H1 (cell line): ENCODE measurements at regions not wholly inside any gene's neighbourhood (a gene's known extent, or its start where the extent isn't known, plus 50 kb on each side); places are given as distances from the start of the nearest gene placed in this dataset.

Source experiments
- CTCF ChIA-PET: fragments of 300-600 bp; sonication (Branson Sonifier 250); formaldehyde crosslinking; loops from one replicate; lab custom pipeline; 2021; ENCODE audit not compliant: partially characterized antibody; lab: Charles Lee
- POLR2A ChIA-PET: fragments of 300-600 bp; sonication (Branson Sonifier 250); formaldehyde crosslinking; loops from one replicate; lab custom pipeline; 2021; ENCODE audit warnings: inconsistent platforms; ENCODE audit not compliant: partially characterized antibody; lab: Charles Lee
- DNase-seq, 2 experiments: peaks; one replicate each; pipeline versions ENCODE4 v3.0.0 to v3.0.0-alpha.2; 2010 to 2022; ENCODE audit warnings: low spot score in 2 of 2, low read depth in 1 of 2, mixed read lengths in 1 of 2
- FAIRE-seq: peaks from 2 replicates; lab custom pipeline; 2011; peaks lifted over from hg19 to GRCh38; lab: Jason Lieb, UNC
- H2AFZ ChIP-seq: 2 replicates; pipeline ENCODE4 v1.8.1; 2012; ENCODE audit warnings: low read length, inconsistent platforms
- H2AK5ac ChIP-seq: 2 replicates; pipeline ENCODE4 v1.6.1; 2013; ENCODE audit warnings: low read depth, low read length
- H2BK120ac ChIP-seq: replicated peaks from 2 replicates; pipeline ENCODE3; 2013; ENCODE audit warnings: low read depth, low read length, inconsistent platforms
- H2BK12ac ChIP-seq: 2 replicates; pipeline ENCODE4 v1.6.1; 2013; ENCODE audit warnings: low read depth, low read length
- H2BK15ac ChIP-seq: 2 replicates; pipeline ENCODE4 v1.6.1; 2013; ENCODE audit warnings: low read length
- H2BK20ac ChIP-seq: 2 replicates; pipeline ENCODE4 v1.6.1; 2013; ENCODE audit warnings: low read length
- H2BK5ac ChIP-seq: 2 replicates; pipeline ENCODE4 v1.6.1; 2013; ENCODE audit warnings: low read depth, low read length
- H3K14ac ChIP-seq: 2 replicates; pipeline ENCODE4 v1.6.1; 2013; ENCODE audit warnings: inconsistent platforms; ENCODE audit not compliant: insufficient read length
- H3K18ac ChIP-seq: 2 replicates; pipeline ENCODE4 v1.6.1; 2013; ENCODE audit warnings: low read length; ENCODE audit errors: extremely low read depth
- H3K23ac ChIP-seq: 2 replicates; pipeline ENCODE4 v1.6.1; 2013; ENCODE audit warnings: inconsistent platforms; ENCODE audit not compliant: insufficient read length
- H3K23me2 ChIP-seq: 2 replicates; pipeline ENCODE4 v1.6.1; 2013; ENCODE audit warnings: low read depth, low read length
- H3K27ac ChIP-seq: 2 replicates; pipeline ENCODE4 v1.6.1; 2011; ENCODE audit warnings: low read depth, low read length, inconsistent platforms
- H3K27me3 ChIP-seq, 4 experiments: replicated peaks in 1 of 4; 1 replicate in 1 of 4; 2 replicates in 3 of 4; pipeline versions ENCODE4 v1.6.1 to v1.8.1; 2011 to 2013; ENCODE audit warnings: low read length in 3 of 4, mild to moderate bottlenecking in 3 of 4, inconsistent platforms in 2 of 4, mixed read lengths in 2 of 4, moderate library complexity in 1 of 4; ENCODE audit not compliant: control insufficient read depth in 3 of 4, insufficient read depth in 3 of 4; ENCODE audit errors: extremely low read depth in 1 of 4
- H3K36me3 ChIP-seq, 4 experiments: 2 replicates each; pipeline versions ENCODE4 v1.6.1 to v1.8.1; 2011 to 2013; ENCODE audit warnings: mild to moderate bottlenecking in 4 of 4, low read length in 3 of 4, moderate library complexity in 2 of 4, control low read depth in 1 of 4, inconsistent platforms in 1 of 4; ENCODE audit not compliant: insufficient read depth in 4 of 4, control insufficient read depth in 2 of 4
- H3K4ac ChIP-seq: replicated peaks from 2 replicates; pipeline ENCODE3; 2013; ENCODE audit warnings: low read length, low read depth, mixed read lengths, inconsistent platforms; ENCODE audit not compliant: insufficient read length
- H3K4me1 ChIP-seq, 4 experiments: replicated peaks in 1 of 4; 1 replicate in 1 of 4; 2 replicates in 3 of 4; pipeline versions ENCODE4 v1.6.1 to v1.8.1; 2011 to 2013; ENCODE audit warnings: low read length in 3 of 4, inconsistent platforms in 2 of 4, mixed read lengths in 1 of 4; ENCODE audit not compliant: insufficient read depth in 4 of 4, control insufficient read depth in 3 of 4
- H3K4me2 ChIP-seq, 2 experiments: 2 replicates each; pipeline versions ENCODE4 v1.6.1 to v1.8.1; 2011 to 2013; ENCODE audit warnings: low read depth in 2 of 2, low read length in 2 of 2, control low read depth in 1 of 2, inconsistent platforms in 1 of 2, mild to moderate bottlenecking in 1 of 2; ENCODE audit not compliant: insufficient read depth in 1 of 2
- H3K4me3 ChIP-seq, 4 experiments: fragments of 200-600, 300-600 bp in 1 of 4; sonication (generic), shearing (Covaris generic), sonication (Bioruptor Twin) in 1 of 4; 2 replicates each; pipeline versions ENCODE4 v1.5.1 to v1.8.1; 2011 to 2016; ENCODE audit warnings: low read length in 4 of 4, low read depth in 3 of 4, control low read depth in 2 of 4, inconsistent platforms in 2 of 4, mild to moderate bottlenecking in 2 of 4, mixed read lengths in 1 of 4, moderate library complexity in 1 of 4; ENCODE audit not compliant: insufficient read depth in 2 of 4; ENCODE audit errors: extremely low read depth in 1 of 4
- H3K56ac ChIP-seq: replicated peaks from 2 replicates; pipeline ENCODE3; 2013; ENCODE audit warnings: low read depth, mild to moderate bottlenecking, mixed read lengths, low read length, inconsistent platforms; ENCODE audit not compliant: insufficient read length
- H3K79me1 ChIP-seq: 2 replicates; pipeline ENCODE4 v1.6.1; 2013; ENCODE audit warnings: low read depth, low read length, control low read depth
- H3K79me2 ChIP-seq, 2 experiments: 2 replicates each; pipeline versions ENCODE4 v1.6.1 to v1.8.1; 2012 to 2013; ENCODE audit warnings: low read length in 2 of 2, mild to moderate bottlenecking in 2 of 2, inconsistent platforms in 1 of 2; ENCODE audit not compliant: insufficient read depth in 2 of 2, control insufficient read depth in 1 of 2
- H3K9ac ChIP-seq, 4 experiments: replicated peaks in 1 of 4; 1 replicate in 1 of 4; 2 replicates in 3 of 4; pipeline versions ENCODE4 v1.6.1 to v1.8.1; 2011 to 2013; ENCODE audit warnings: low read depth in 3 of 4, low read length in 3 of 4, control low read depth in 2 of 4, mild to moderate bottlenecking in 2 of 4, moderate library complexity in 2 of 4, inconsistent platforms in 1 of 4; ENCODE audit errors: extremely low read depth in 1 of 4
- H3K9me3 ChIP-seq, 2 experiments: 2 replicates each; pipeline versions ENCODE4 v1.6.1 to v1.8.1; 2012 to 2013; ENCODE audit warnings: mild to moderate bottlenecking in 2 of 2, moderate library complexity in 2 of 2, control low read depth in 1 of 2, inconsistent platforms in 1 of 2, low read depth in 1 of 2, low read length in 1 of 2, mixed read lengths in 1 of 2; ENCODE audit not compliant: insufficient read depth in 2 of 2
- H4K20me1 ChIP-seq, 2 experiments: replicated peaks in 1 of 2; 2 replicates each; pipeline versions ENCODE3 to v1.8.1; 2011 to 2013; ENCODE audit warnings: inconsistent platforms in 2 of 2, low read length in 2 of 2, mild to moderate bottlenecking in 1 of 2; ENCODE audit not compliant: insufficient read depth in 2 of 2, control insufficient read depth in 1 of 2
- H4K5ac ChIP-seq: 2 replicates; pipeline ENCODE4 v1.6.1; 2013; ENCODE audit warnings: low read length, low read depth, mixed read lengths, inconsistent platforms; ENCODE audit not compliant: insufficient read length
- H4K8ac ChIP-seq: 2 replicates; pipeline ENCODE4 v1.8.0; 2013; ENCODE audit warnings: mild to moderate bottlenecking, moderate library complexity, low read length, inconsistent platforms; ENCODE audit not compliant: insufficient read depth; ENCODE audit errors: extremely low read depth
- H4K91ac ChIP-seq: replicated peaks from 2 replicates; pipeline ENCODE3; 2013; ENCODE audit warnings: low read length, mixed read lengths, inconsistent platforms; ENCODE audit not compliant: insufficient read length
- NANOG ChIP-seq: IDR thresholded peaks from 2 replicates; pipeline ENCODE4 v1.6.1; 2011; ENCODE audit warnings: low read length, low read depth, mild to moderate bottlenecking, inconsistent platforms; ENCODE audit not compliant: insufficient read depth, poor library complexity, severe bottlenecking
- WGBS, 2 experiments: shearing (Covaris generic) in 1 of 2; methylation state at CpG; one replicate each; pipeline versions ENCODE4 v1.1.6 to v1.1.7; 2013 to 2015; ENCODE audit warnings: low lambda C conversion rate in 2 of 2, mixed read lengths in 2 of 2, inconsistent platforms in 1 of 2, low coverage in 1 of 2, missing lambda C conversion rate in 1 of 2; ENCODE audit not compliant: insufficient replicate concordance in 2 of 2, insufficient coverage in 1 of 2, insufficient read length in 1 of 2; ENCODE audit errors: extremely low coverage in 1 of 2, missing lambda C conversion rate in 1 of 2; 5-methylcytosine and 5-hydroxymethylcytosine counted together

DNA sequence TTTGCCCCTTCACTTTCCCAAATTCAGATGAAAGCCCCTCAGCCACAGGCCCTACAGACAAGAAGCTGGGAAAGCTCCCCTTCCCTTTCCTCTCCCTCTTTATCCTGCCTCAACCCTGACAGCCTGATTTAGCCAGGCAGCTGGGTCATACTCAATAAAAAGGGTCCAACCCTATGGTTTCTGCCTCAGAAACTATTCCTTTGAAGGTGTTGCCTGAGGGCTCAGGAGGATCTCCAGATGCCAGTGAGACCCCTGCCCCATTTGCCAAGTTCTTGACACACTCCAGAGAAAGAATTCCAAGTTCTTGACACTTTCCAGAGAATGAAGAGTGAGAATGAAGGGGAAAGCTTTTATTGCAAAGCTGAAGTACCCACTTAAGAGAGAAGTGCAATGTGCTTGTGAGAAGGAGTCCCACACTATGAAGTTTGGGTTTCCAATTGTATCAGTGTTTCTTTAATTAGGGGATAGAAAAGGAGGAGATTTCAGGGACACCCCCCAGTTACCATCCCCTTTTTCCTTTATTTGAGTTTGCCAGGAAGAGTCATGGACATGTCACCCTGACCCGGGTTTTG lies 576.2 kb downstream of the METTL4 start:
- Histone ChIP-seq H3K18ac (no peak overlapping the region), H3K4me2 (no peak overlapping the region), H4K5ac (no peak overlapping the region)
- no peak for TF ChIP-seq NANOG
- TF ChIP-seq, all 59 proteins: peak for 0
- Histone ChIP-seq H3K79me2 (no peaks in the 10 kb centered on the region), H4K91ac (no peak overlapping the region), H2BK12ac (no peak overlapping the region), H2BK15ac (no peak overlapping the region), H2AFZ (no peak overlapping the region), H3K14ac (no peak overlapping the region), H3K4me1 (peaks cover 0 to under 1% (median under 1%) of the 10 kb centered on the region in 4 experiments; a peak in 2 of 7 replicates), H2AK5ac (peak overlapping the region; percentile 5; the same call in 1 of the 2 replicates), H3K27me3 (no peaks in the 10 kb centered on the region), H3K9ac (no peak overlapping the region), H2BK5ac (no peak overlapping the region), H4K20me1 (no peaks in the 10 kb centered on the region), H4K8ac (no peak overlapping the region), H3K4me3 (no peak overlapping the region), H3K23me2 (no peaks in the 10 kb centered on the region), H3K36me3 (no peaks in the 10 kb centered on the region), H3K23ac (no peak overlapping the region), H3K4ac (no peak overlapping the region), H3K9me3 (no peaks in the 10 kb centered on the region), H3K79me1 (no peaks in the 10 kb centered on the region), H2BK20ac (no peak overlapping the region), H2BK120ac (no peak overlapping the region), H3K56ac (no peak overlapping the region), H3K27ac (no peak overlapping the region)
- FAIRE-seq (no peak), DNase-seq (no peak)
- ChIA-PET POLR2A (no interaction called here), CTCF (no interaction called here)
- 92% methylated on average over 1 of the region's 1 CpG; no CpG with 5 or more reads in 1 of the 2 experiments for WGBS, 2 experiments
